ENCODE measurements at regions not wholly inside any gene's neighbourhood (a gene's known extent, or its start where the extent isn't known, plus 50 kb on each side); places are given as distances from the start of the nearest gene placed in this dataset.

DNA sequence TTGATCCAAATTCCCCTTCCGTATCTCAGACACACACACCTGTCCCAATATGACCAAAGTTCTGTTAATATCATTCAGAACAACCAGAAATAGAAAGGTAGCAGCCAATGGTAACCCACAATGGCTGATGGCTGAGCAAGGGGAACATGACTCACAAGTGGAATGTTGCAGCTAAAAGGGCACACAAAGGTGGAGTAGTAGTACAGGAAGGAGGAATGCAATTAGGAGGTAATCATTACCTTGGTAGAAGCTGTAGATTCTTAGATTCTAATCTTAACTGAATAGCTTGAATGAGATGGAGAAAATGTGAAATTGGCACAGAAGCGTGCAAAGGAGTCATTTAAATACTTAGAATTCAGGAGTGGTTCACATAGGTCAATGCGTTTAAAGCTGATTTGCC lies 347.9 kb downstream of the NR2F2 start:
- H3K4me3 ChIP-seq (ENCODE audit: control insufficient read depth in 2 of 3, extremely low read depth in 1 of 3, insufficient read depth in 2 of 3, low read depth in 1 of 3, low read length in 3 of 3): no peak overlapping the region
- H3K36me3 ChIP-seq (ENCODE audit: control insufficient read depth in 2 of 2, extremely low read depth in 1 of 2, insufficient read depth in 2 of 2, low read length in 2 of 2): no peaks in the 10 kb centered on the region
- H3K9ac ChIP-seq (ENCODE audit: control insufficient read depth, extremely low read depth, insufficient read depth, low read length): no peak overlapping the region
- DNase-seq (ENCODE audit: low read depth, low spot score) (no peak), FAIRE-seq (no peak)
- no peaks in the 10 kb centered on the region for H3K79me2 ChIP-seq (ENCODE audit: control insufficient read depth, insufficient read depth, low read length)
- H3K9me3 ChIP-seq (ENCODE audit: control insufficient read depth, low read depth, low read length): no peaks in the 10 kb centered on the region
- H3K27me3 ChIP-seq (ENCODE audit: control insufficient read depth, extremely low read depth, insufficient read depth, low read length): no peaks in the 10 kb centered on the region
- no peaks in the 10 kb centered on the region for H3K4me1 ChIP-seq (ENCODE audit: control insufficient read depth, extremely low read depth, insufficient read depth, low read length)
- H4K20me1 ChIP-seq (ENCODE audit: control insufficient read depth, extremely low read depth, insufficient read depth, low read length): no peaks in the 10 kb centered on the region
- no peak overlapping the region for H2AFZ ChIP-seq (ENCODE audit: control insufficient read depth, low read length)
- no peaks in the 10 kb centered on the region for H3K9me1 ChIP-seq (ENCODE audit: control insufficient read depth, extremely low read depth, insufficient read depth, low read length)
- H3K27ac ChIP-seq (ENCODE audit: control insufficient read depth, insufficient read depth, low read length): no peak overlapping the region
- dilution Hi-C loops (cut with MboI; ENCODE audit: extremely low pct_ligation_motif_present, low sequenced_read_pairs): no loop called here
- no peak overlapping the region for H3K4me2 ChIP-seq (ENCODE audit: control insufficient read depth, extremely low read depth, insufficient read depth, low read depth, low read length)
- TF ChIP-seq, protein P1, sequence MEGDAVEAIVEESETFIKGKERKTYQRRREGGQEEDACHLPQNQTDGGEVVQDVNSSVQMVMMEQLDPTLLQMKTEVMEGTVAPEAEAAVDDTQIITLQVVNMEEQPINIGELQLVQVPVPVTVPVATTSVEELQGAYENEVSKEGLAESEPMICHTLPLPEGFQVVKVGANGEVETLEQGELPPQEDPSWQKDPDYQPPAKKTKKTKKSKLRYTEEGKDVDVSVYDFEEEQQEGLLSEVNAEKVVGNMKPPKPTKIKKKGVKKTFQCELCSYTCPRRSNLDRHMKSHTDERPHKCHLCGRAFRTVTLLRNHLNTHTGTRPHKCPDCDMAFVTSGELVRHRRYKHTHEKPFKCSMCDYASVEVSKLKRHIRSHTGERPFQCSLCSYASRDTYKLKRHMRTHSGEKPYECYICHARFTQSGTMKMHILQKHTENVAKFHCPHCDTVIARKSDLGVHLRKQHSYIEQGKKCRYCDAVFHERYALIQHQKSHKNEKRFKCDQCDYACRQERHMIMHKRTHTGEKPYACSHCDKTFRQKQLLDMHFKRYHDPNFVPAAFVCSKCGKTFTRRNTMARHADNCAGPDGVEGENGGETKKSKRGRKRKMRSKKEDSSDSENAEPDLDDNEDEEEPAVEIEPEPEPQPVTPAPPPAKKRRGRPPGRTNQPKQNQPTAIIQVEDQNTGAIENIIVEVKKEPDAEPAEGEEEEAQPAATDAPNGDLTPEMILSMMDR (optimal IDR thresholded peaks at IDR 0.05 in 1 of 3, IDR thresholded peaks at IDR 0.05 in 1 of 3, conservative IDR thresholded peaks at IDR 0.05 in 1 of 3; ENCODE audit: extremely low read depth in 1 of 3, insufficient read depth in 2 of 3, low read length in 3 of 3): no peak
- no peak for TF ChIP-seq EZH2 (IDR thresholded peaks at IDR 0.05; ENCODE audit: low read length)

DNA sequence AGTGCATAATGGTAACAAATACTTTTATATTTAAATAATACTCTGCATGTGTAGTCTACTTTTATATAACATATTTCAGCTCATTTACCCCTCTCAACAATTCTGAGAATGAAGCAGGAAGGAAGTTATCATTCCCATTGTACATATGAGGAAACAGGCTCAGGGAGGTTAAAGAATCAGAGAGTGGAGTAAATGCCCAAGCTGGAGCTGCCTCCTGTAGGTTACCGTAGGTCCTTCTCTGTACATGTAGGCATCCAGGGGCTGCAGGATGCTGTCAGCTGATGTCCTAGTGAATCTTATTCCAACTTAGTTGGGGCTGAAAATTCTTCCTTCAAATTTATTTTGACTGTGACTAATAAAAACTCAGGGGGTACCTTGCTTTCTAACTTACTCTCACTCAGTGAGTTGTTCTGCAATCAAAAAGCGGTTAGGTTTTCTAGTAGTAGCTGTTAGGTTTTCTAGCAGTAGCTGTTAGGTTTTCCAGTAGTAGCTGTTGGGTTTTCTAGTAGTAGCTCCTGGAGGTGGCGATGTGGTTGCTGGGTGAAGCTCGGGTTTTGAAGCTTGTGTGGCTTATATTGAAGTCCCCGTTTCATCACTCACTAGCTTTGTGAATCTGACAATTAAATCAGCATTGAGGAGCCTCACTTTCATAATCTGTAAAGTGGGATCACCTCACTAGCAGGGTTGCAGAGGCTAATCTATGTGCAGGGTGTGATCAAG lies 357.0 kb downstream of the NR2F2 start:
- Histone ChIP-seq H3K4me1 (ENCODE audit: control insufficient read depth, extremely low read depth, insufficient read depth, low read length) (no peaks in the 10 kb centered on the region), H3K9me1 (ENCODE audit: control insufficient read depth, extremely low read depth, insufficient read depth, low read length) (no peaks in the 10 kb centered on the region), H3K4me2 (ENCODE audit: control insufficient read depth, extremely low read depth, insufficient read depth, low read depth, low read length) (no peak overlapping the region), H3K36me3 (ENCODE audit: control insufficient read depth in 2 of 2, extremely low read depth in 1 of 2, insufficient read depth in 2 of 2, low read length in 2 of 2) (no peaks in the 10 kb centered on the region), H3K27ac (ENCODE audit: control insufficient read depth, insufficient read depth, low read length) (no peak overlapping the region), H3K79me2 (ENCODE audit: control insufficient read depth, insufficient read depth, low read length) (no peaks in the 10 kb centered on the region), H3K9ac (ENCODE audit: control insufficient read depth, extremely low read depth, insufficient read depth, low read length) (no peak overlapping the region), H2AFZ (ENCODE audit: control insufficient read depth, low read length) (no peak overlapping the region), H4K20me1 (ENCODE audit: control insufficient read depth, extremely low read depth, insufficient read depth, low read length) (no peaks in the 10 kb centered on the region), H3K4me3 (ENCODE audit: control insufficient read depth in 2 of 3, extremely low read depth in 1 of 3, insufficient read depth in 2 of 3, low read depth in 1 of 3, low read length in 3 of 3) (no peak overlapping the region), H3K9me3 (ENCODE audit: control insufficient read depth, low read depth, low read length) (no peaks in the 10 kb centered on the region), H3K27me3 (ENCODE audit: control insufficient read depth, extremely low read depth, insufficient read depth, low read length) (no peaks in the 10 kb centered on the region)
- DNase-seq (ENCODE audit: low read depth, low spot score): no peak
- no peak for TF ChIP-seq EZH2 (IDR thresholded peaks at IDR 0.05; ENCODE audit: low read length)
- TF ChIP-seq, protein P1 (optimal IDR thresholded peaks at IDR 0.05 in 1 of 3, IDR thresholded peaks at IDR 0.05 in 1 of 3, conservative IDR thresholded peaks at IDR 0.05 in 1 of 3; ENCODE audit: extremely low read depth in 1 of 3, insufficient read depth in 2 of 3, low read length in 3 of 3): no peak
- dilution Hi-C loops (cut with MboI; ENCODE audit: extremely low pct_ligation_motif_present, low sequenced_read_pairs): no loop called here
- no peak for FAIRE-seq
